D341Med (cell line): ENCODE measurements at regions not wholly inside any gene's neighbourhood (a gene's known extent, or its start where the extent isn't known, plus 50 kb on each side); places are given as distances from the start of the nearest gene placed in this dataset.
"Not testable (repeated sequence)": the region's sequence is repeated elsewhere in the genome, so short reads cannot be mapped to it uniquely, and the experiment has no call there.

ENCODE experiments used
- DNase-seq: peaks from one replicate; pipeline ENCODE4 v3.0.0; 2012; ENCODE audit warnings: low spot score

GRCh38 chr2:117199511-117199910 is 615.0 kb upstream of the DDX18 start:
- no peak for DNase-seq

- no peak for DNase-seq
Measured at GRCh38 chr2:117212562-117212961, 601.9 kb upstream of the DDX18 start.

DNA sequence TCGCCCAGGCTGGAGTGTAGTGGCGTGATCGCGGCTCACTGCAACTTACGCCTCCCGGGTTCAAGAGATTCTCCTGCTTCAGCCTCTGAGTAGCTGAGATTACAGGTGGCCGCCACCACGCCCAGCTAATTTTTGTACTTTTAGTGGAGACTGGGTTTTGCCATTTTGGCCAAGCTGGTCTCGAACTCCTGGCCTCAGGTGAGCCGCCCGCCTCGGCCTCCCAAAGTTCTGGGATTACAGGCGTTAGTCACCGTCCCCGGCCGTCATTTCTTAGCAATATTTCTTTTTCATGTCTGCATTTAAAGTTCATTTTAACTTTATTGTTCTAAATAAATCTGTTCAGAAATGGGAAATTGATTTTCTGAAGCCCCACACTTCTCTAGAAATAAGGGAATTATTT is 597.3 kb upstream of the DDX18 start:
- no peak for DNase-seq

- no peak for DNase-seq
Measured at GRCh38 chr2:117222809-117223208, 591.7 kb upstream of the DDX18 start.

DNA sequence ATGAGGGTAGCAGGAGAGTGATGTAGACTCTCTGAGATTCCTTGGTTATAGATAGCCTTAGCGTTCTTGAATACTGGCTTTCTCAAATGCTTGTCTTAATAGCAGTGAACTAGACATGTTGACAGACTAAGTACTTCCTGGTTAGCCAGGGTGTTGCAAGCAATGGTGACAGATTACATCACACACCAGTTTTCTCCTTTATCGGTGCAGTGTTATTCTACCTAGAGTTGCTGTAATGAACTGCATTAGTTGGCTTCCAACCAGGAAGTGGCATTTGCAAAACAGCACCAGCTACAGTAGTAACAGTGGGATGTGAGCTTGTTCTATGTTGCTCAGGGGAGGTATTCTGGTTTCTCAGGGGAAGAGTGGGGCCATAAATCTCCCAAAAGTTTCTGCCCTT is 582.2 kb upstream of the DDX18 start:
- no peak for DNase-seq

DNA sequence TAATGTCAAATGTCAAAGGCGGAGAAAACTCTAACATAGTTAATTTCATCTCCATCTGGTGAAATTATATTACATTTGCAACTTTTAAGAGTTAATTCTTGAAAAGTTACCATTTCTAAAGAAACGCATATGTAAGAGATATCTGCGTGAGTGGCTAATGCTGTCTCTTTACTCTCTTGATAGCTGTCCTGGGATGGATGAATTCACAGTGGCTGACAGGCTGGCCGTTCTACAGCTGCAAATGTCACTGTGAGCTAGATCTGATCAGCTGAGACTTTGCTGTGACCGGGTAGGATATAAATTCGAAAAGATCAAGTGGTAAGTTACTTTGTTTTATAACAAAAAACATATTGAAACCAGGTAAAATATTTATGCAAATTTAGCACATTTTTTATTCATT is 557.1 kb upstream of the DDX18 start:
- no peak for DNase-seq

GRCh38 chr2:117269574-117269973 is 544.9 kb upstream of the DDX18 start:
- no peak for DNase-seq

GRCh38 chr2:117271631-117272030 is 542.9 kb upstream of the DDX18 start:
- DNase-seq, result no peak

- no peak for DNase-seq
Measured at GRCh38 chr2:117273009-117273671, 541.4 kb upstream of the DDX18 start.

- DNase-seq, result no peak
Measured at GRCh38 chr2:117293012-117293411, 521.5 kb upstream of the DDX18 start.

GRCh38 chr2:117299451-117299850 is 515.0 kb upstream of the DDX18 start:
- DNase-seq, result no peak

GRCh38 chr2:117308861-117309770 is 505.4 kb upstream of the DDX18 start:
- no peak for DNase-seq

- no peak for DNase-seq
Measured at GRCh38 chr2:117321816-117322215, 492.7 kb upstream of the DDX18 start.

DNA sequence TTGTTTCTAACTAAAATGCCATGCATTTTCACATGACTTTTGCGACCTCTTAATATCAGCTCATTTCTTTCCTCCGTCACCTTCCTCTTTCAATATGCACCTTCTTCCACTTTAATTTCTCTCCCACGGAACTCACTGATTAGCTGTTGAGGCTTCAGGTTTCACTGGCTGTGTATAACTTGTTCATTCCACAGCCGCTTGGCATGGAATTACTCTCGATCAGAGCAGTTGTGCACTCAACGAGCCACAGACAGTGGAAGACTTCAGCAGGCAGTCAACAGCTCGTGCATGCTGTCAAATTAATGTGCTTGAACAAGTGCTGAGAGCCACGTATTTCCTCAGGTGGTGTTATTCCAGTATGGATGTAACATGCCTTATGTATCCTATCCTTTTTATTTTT is 491.2 kb upstream of the DDX18 start:
- DNase-seq, result no peak

- no peak for DNase-seq
Measured at GRCh38 chr2:117330641-117331040, 483.9 kb upstream of the DDX18 start.

DNA sequence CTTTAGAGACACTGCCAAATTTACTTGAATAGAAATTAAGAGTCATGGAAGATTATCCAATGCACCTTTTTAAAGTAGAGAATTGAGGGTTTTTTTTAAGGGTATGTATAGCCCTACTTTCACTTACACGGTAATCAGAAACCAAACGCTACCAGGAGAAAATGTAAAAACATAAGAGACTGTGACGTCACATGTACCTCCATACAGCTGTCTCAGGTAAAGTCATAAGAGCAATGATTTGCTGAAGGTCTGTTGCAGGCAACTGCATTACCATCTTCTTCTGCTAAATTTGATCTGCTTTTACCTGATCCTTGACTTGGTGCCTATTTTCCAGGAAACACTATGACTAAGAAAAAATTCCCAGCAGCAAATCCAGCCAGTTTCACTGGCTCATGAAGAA is 478.5 kb upstream of the DDX18 start:
- no peak for DNase-seq

- no peak for DNase-seq
Measured at GRCh38 chr2:117336496-117336895, 478.0 kb upstream of the DDX18 start.

GRCh38 chr2:117337981-117338380 is 476.5 kb upstream of the DDX18 start:
- not testable (repeated sequence) for DNase-seq

DNA sequence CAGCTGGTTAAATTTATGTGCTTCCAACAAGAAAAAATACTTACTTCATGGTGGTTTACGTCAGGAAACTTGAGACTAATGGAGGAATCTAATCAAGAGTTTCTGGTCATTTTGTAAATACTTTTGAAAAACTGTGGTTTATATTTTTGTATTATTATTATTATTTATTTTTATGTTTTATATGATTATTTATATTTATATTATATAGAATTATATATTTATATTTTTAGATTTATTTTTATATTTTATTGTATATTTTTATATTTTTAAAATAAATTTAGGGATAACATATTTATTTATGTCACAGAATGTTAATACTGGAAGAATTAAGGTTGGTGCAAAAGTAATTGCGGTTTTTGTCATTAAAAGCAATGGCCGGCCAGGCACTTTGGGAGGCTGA is 474.5 kb upstream of the DDX18 start:
- no peak for DNase-seq

DNA sequence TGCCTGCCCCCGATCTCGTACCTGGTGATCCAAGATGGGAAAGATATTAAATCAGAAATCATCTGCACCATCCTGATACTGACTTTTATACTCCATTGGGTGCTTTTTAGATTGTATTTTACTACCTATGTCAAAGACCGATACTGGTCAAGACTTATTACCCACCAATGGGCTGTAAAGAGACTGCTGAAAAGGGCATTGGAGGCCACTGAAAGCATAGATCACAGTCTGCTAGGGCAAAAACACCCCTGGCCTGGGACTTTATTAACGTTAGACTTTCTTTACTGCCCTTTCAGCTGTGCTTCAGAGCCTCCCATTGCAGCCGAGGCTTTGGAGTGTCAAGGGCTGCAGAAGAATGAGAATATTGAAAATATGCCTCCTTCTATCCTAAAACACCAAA is 472.8 kb upstream of the DDX18 start:
- no peak for DNase-seq

DNA sequence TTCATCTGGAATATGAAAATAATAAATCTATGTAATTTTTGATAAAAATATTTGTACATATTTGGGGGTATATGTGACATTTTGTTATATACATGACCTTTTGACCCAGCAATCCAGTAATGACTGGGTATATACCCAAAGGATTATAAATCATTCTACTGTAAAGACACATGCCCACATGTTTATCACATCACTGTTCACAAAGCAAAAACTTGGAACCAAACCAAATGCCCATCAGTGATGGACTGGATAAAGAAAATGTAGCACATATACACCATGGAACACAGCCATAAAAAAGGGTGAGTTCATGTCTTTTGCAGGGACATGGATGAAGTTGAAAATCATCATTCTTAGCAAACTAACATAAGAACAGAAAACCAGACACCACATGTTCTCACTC is 472.1 kb upstream of the DDX18 start:
- DNase-seq, result no peak

GRCh38 chr2:117349687-117350086 is 464.8 kb upstream of the DDX18 start:
- DNase-seq, result no peak

- DNase-seq, result no peak
Measured at GRCh38 chr2:117351396-117351795, 463.1 kb upstream of the DDX18 start.
